ENCODE measurements at regions not wholly inside any gene's neighbourhood (a gene's known extent, or its start where the extent isn't known, plus 50 kb on each side); places are given as distances from the start of the nearest gene placed in this dataset.

GRCh38 chr18:68484241-68484640 is 230.7 kb downstream of the TMX3 start:
- no peak for DNase-seq (ENCODE audit: low read depth)
- CTCF ChIA-PET = interaction anchor here (0.7 kb wide), 1 partner anchor 14 kb away, joined by 3 read pairs; no protein-coding TSS in a partner anchor
- Histone ChIP-seq H3K4me3 (ENCODE audit: low read depth, low read length) (no peak overlapping the region), H3K27me3 (ENCODE audit: control insufficient read depth, insufficient read depth, low read length) (no peaks in the 10 kb centered on the region), H3K36me3 (ENCODE audit: control insufficient read depth, insufficient read depth, low read length) (no peaks in the 10 kb centered on the region)
- POLR2A ChIA-PET = no interaction called here
- no peak for TF ChIP-seq CTCF (IDR thresholded peaks at IDR 0.05; ENCODE audit: insufficient read depth, low read depth, low read length)

- DNase-seq (ENCODE audit: low read depth) = no peak
- H3K4me3 ChIP-seq (ENCODE audit: low read depth, low read length) = no peak overlapping the region
- H3K36me3 ChIP-seq (ENCODE audit: control insufficient read depth, insufficient read depth, low read length) = no peaks in the 10 kb centered on the region
- H3K27me3 ChIP-seq (ENCODE audit: control insufficient read depth, insufficient read depth, low read length) = no peaks in the 10 kb centered on the region
- TF ChIP-seq CTCF (IDR thresholded peaks at IDR 0.05; ENCODE audit: insufficient read depth, low read depth, low read length) = no peak
- ChIA-PET CTCF (no interaction called here), POLR2A (no interaction called here)
Measured at GRCh38 chr18:68482815-68483214, 232.1 kb downstream of the TMX3 start.

GRCh38 chr18:68480196-68480595 is 234.7 kb downstream of the TMX3 start:
- H3K27me3 ChIP-seq (ENCODE audit: control insufficient read depth, insufficient read depth, low read length) = no peaks in the 10 kb centered on the region
- H3K4me3 ChIP-seq (ENCODE audit: low read depth, low read length) = no peak overlapping the region
- CTCF ChIA-PET = interaction anchor here (0.5 to 0.7 kb wide), 2 partner anchors 8 to 145 kb away, joined by 3 read pairs; no protein-coding TSS in a partner anchor
- no peak for DNase-seq (ENCODE audit: low read depth)
- no peaks in the 10 kb centered on the region for H3K36me3 ChIP-seq (ENCODE audit: control insufficient read depth, insufficient read depth, low read length)
- POLR2A ChIA-PET = no interaction called here
- no peak for TF ChIP-seq CTCF (IDR thresholded peaks at IDR 0.05; ENCODE audit: insufficient read depth, low read depth, low read length)

- POLR2A ChIA-PET = no interaction called here
- TF ChIP-seq CTCF (IDR thresholded peaks at IDR 0.05; ENCODE audit: insufficient read depth, low read depth, low read length) = no peak
- H3K36me3 ChIP-seq (ENCODE audit: control insufficient read depth, insufficient read depth, low read length) = no peaks in the 10 kb centered on the region
- DNase-seq (ENCODE audit: low read depth) = no peak
- CTCF ChIA-PET = no interaction called here
- no peaks in the 10 kb centered on the region for H3K27me3 ChIP-seq (ENCODE audit: control insufficient read depth, insufficient read depth, low read length)
- no peak overlapping the region for H3K4me3 ChIP-seq (ENCODE audit: low read depth, low read length)
Measured at GRCh38 chr18:68478246-68478645, 236.7 kb downstream of the TMX3 start.

GRCh38 chr18:68475883-68476282 is 239.0 kb downstream of the TMX3 start:
- Histone ChIP-seq H3K36me3 (ENCODE audit: control insufficient read depth, insufficient read depth, low read length) (no peaks in the 10 kb centered on the region), H3K4me3 (ENCODE audit: low read depth, low read length) (no peak overlapping the region), H3K27me3 (ENCODE audit: control insufficient read depth, insufficient read depth, low read length) (no peaks in the 10 kb centered on the region)
- POLR2A ChIA-PET = no interaction called here
- DNase-seq (ENCODE audit: low read depth) = no peak
- CTCF ChIA-PET = no interaction called here
- TF ChIP-seq CTCF (IDR thresholded peaks at IDR 0.05; ENCODE audit: insufficient read depth, low read depth, low read length) = no peak
